ENCODE measurements at regions not wholly inside any gene's neighbourhood (a gene's known extent, or its start where the extent isn't known, plus 50 kb on each side); places are given as distances from the start of the nearest gene placed in this dataset.

DNA sequence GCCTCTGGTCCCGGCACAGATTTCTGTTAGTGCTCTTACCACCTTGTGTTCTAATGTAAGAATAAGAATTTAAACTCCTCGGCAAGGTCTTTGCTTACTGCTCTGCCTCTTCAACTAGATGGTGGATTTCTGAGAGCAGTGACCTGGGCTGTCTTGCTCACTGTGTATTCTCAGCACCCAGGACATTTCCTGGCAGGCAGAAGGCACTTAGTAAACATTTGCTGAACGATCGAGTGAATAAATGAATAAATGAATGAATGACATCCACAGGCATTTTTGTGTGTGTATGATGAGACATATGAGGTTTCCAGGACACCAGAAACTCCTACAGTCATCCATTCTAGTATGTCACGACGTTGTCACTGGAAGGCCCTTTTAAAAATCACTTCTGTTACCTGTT lies 143.2 kb downstream of the BOD1 start:
- BruUV-seq (replicated peaks), result no TSS peak
- CTCF ChIA-PET, result no interaction called here
- no peak overlapping the region for H3K4me2 ChIP-seq (ENCODE audit: low read depth, low read length)

More for the DNA sequence above, 143.2 kb downstream of the BOD1 start:
- Histone ChIP-seq H2BK120ac (ENCODE audit: low read depth, low read length) (peak overlapping the region; percentile 92), H2AK5ac (ENCODE audit: low read depth, low read length) (peak overlapping the region; percentile 97), H3K36me3 (ENCODE audit: control insufficient read depth, insufficient read depth, low read length) (no peaks in the 10 kb centered on the region), H4K20me1 (ENCODE audit: insufficient read depth, low read length) (no peaks in the 10 kb centered on the region), H3K27ac (ENCODE audit: insufficient read depth, low read length) (peak overlapping the region; percentile 96), H2BK5ac (ENCODE audit: low read depth, low read length, poor library complexity, severe bottlenecking) (peak overlapping the region; percentile 95), H3K9me3 (ENCODE audit: control insufficient read depth, insufficient read depth, low read length) (no peaks in the 10 kb centered on the region), H4K8ac (ENCODE audit: low read depth in 2 of 2, low read length in 2 of 2) (peak overlapping the region; percentile 2 to 92), H3K56ac (ENCODE audit: extremely low read depth, insufficient read depth, low read length) (peak overlapping the region; percentile 76; the same call in 1 of the 2 replicates), H2AFZ (replicated peaks; ENCODE audit: low read length, poor library complexity) (peak overlapping the region; percentile 56), H2AK9ac (replicated peaks; ENCODE audit: low read depth, low read length, poor library complexity) (peak overlapping the region; percentile 71), H2BK20ac (ENCODE audit: low read depth, low read length) (peak overlapping the region; percentile 97), H3K4me3 (ENCODE audit: insufficient read depth, low read depth, low read length) (no peak overlapping the region), H3K4ac (ENCODE audit: low read depth, low read length) (peak overlapping the region; percentile 92), H4K5ac (ENCODE audit: low read depth, low read length) (peak overlapping the region; percentile 89), H3K9me1 (ENCODE audit: insufficient read depth, low read length) (peaks cover 50% of the 10 kb centered on the region), H3K79me1 (ENCODE audit: low read depth in 1 of 2, low read length in 2 of 2) (peaks cover 7 to 22% of the 10 kb centered on the region in 2 experiments; a peak in 2 of 4 replicates), H3K27me3 (ENCODE audit: control insufficient read depth, insufficient read depth, low read length) (no peaks in the 10 kb centered on the region), H4K91ac (ENCODE audit: insufficient read depth, low read depth, low read length) (peak overlapping the region; percentile 86), H3K4me1 (ENCODE audit: control insufficient read depth, insufficient read depth, low read length) (peaks cover 43% of the 10 kb centered on the region), H3K18ac (ENCODE audit: low read depth, low read length) (peak overlapping the region; percentile 73), H2BK15ac (ENCODE audit: low read depth, low read length) (peak overlapping the region; percentile 96; the same call in 2 of the 3 replicates), H3K9ac (ENCODE audit: low read depth, low read length) (peak overlapping the region; percentile 41), H3K14ac (replicated peaks; ENCODE audit: low read depth, low read length) (peak overlapping the region; percentile 62), H3K23ac (ENCODE audit: low read depth, low read length) (peak overlapping the region; percentile 86)
- TF ChIP-seq MXI1 (IDR thresholded peaks at IDR 0.05; ENCODE audit: borderline replicate concordance, low read depth, low read length) (no peak), RFX5 (IDR thresholded peaks at IDR 0.05; ENCODE audit: low read depth, low read length) (no peak), CEBPB (IDR thresholded peaks at IDR 0.05; ENCODE audit: low read depth, low read length) (no peak), MAFK (IDR thresholded peaks at IDR 0.05; ENCODE audit: low read depth, low read length) (no peak), RAD21 (IDR thresholded peaks at IDR 0.05; ENCODE audit: low read length) (no peak), POLR2A (IDR thresholded peaks at IDR 0.05; ENCODE audit: low read depth, low read length) (no peak), SMC3 (IDR thresholded peaks at IDR 0.05; ENCODE audit: low read depth, low read length) (no peak), CHD1 (IDR thresholded peaks at IDR 0.05; ENCODE audit: low read depth, low read length) (no peak), FOS (IDR thresholded peaks at IDR 0.05; ENCODE audit: low read depth, low read length) (no peak), RCOR1 (IDR thresholded peaks at IDR 0.05; ENCODE audit: insufficient replicate concordance, low read length) (no peak), MAZ (IDR thresholded peaks at IDR 0.05; ENCODE audit: borderline replicate concordance, low read depth, low read length) (no peak), NFE2L2 (IDR thresholded peaks at IDR 0.05; ENCODE audit: low read depth, low read length) (no peak)
- TF ChIP-seq, protein P1, sequence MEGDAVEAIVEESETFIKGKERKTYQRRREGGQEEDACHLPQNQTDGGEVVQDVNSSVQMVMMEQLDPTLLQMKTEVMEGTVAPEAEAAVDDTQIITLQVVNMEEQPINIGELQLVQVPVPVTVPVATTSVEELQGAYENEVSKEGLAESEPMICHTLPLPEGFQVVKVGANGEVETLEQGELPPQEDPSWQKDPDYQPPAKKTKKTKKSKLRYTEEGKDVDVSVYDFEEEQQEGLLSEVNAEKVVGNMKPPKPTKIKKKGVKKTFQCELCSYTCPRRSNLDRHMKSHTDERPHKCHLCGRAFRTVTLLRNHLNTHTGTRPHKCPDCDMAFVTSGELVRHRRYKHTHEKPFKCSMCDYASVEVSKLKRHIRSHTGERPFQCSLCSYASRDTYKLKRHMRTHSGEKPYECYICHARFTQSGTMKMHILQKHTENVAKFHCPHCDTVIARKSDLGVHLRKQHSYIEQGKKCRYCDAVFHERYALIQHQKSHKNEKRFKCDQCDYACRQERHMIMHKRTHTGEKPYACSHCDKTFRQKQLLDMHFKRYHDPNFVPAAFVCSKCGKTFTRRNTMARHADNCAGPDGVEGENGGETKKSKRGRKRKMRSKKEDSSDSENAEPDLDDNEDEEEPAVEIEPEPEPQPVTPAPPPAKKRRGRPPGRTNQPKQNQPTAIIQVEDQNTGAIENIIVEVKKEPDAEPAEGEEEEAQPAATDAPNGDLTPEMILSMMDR (conservative IDR thresholded peaks at IDR 0.05; ENCODE audit: low read depth, low read length), result no peak
- TF ChIP-seq, protein P2, sequence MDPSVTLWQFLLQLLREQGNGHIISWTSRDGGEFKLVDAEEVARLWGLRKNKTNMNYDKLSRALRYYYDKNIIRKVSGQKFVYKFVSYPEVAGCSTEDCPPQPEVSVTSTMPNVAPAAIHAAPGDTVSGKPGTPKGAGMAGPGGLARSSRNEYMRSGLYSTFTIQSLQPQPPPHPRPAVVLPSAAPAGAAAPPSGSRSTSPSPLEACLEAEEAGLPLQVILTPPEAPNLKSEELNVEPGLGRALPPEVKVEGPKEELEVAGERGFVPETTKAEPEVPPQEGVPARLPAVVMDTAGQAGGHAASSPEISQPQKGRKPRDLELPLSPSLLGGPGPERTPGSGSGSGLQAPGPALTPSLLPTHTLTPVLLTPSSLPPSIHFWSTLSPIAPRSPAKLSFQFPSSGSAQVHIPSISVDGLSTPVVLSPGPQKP (IDR thresholded peaks at IDR 0.05; ENCODE audit: borderline replicate concordance, low read depth, low read length), result no peak
- TF ChIP-seq, protein P3, sequence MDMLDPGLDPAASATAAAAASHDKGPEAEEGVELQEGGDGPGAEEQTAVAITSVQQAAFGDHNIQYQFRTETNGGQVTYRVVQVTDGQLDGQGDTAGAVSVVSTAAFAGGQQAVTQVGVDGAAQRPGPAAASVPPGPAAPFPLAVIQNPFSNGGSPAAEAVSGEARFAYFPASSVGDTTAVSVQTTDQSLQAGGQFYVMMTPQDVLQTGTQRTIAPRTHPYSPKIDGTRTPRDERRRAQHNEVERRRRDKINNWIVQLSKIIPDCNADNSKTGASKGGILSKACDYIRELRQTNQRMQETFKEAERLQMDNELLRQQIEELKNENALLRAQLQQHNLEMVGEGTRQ (IDR thresholded peaks at IDR 0.05; ENCODE audit: low read depth, low read length), result no peak
- POLR2A ChIA-PET (ENCODE audit: unreplicated experiment), result no interaction called here
- in situ Hi-C loops (cut with MboI; ENCODE audit: low sequenced_read_pairs) (no loop called here), intact Hi-C loops (cut with micrococcal nuclease) (no loop called here), dilution Hi-C loops (cut with HindIII; ENCODE audit: low sequenced_read_pairs, unreplicated experiment) (no loop called here)
- DNase-seq (peak; percentile 41), ATAC-seq (ENCODE audit: low read depth) (no peak)
- no CpG with 5 or more reads among the region's 6 CpGs for WGBS, 2 experiments (ENCODE audit: extremely low coverage in 2 of 2, insufficient read length in 1 of 2)
